Stimulated activated naive CD8-positive, alpha-beta T cell treated with anti-CD3 and anti-CD28 coated beads, Interleukin-15, amount 100 ng/mL, for 72 hours (primary cell): ENCODE measurements at regions not wholly inside any gene's neighbourhood (a gene's known extent, or its start where the extent isn't known, plus 50 kb on each side); places are given as distances from the start of the nearest gene placed in this dataset.

Experiments
- ATAC-seq: fragments of 150-1000 bp; cut with Tn5 transposase; 2 replicates; pipeline ENCODE4 v1.10.0; 2021; ENCODE audit warnings: mild to moderate bottlenecking, moderate library complexity
- DNase-seq, 2 donors: peaks; one replicate each; pipeline ENCODE4 v3.0.0; 2021 to 2022
- H3K27ac Mint-ChIP-seq, 2 donors: one replicate each; pipeline ENCODE4 v1.8.0; 2022; ENCODE audit warnings: mild to moderate bottlenecking in 2 of 2, mixed read lengths in 2 of 2, moderate library complexity in 2 of 2
- H3K27me3 Mint-ChIP-seq: one replicate; pipeline ENCODE4 v1.8.0; 2022; ENCODE audit warnings: mixed read lengths
- H3K4me1 Mint-ChIP-seq: one replicate; pipeline ENCODE4 v1.8.0; 2022; ENCODE audit warnings: mild to moderate bottlenecking, mixed read lengths
- H3K4me3 Mint-ChIP-seq, 2 donors: one replicate each; pipeline ENCODE4 v1.8.0; 2022; ENCODE audit warnings: mild to moderate bottlenecking in 2 of 2, mixed read lengths in 2 of 2, moderate library complexity in 1 of 2
- H3K9me3 Mint-ChIP-seq, 2 donors: one replicate each; pipeline ENCODE4 v1.8.0; 2022; ENCODE audit warnings: mixed read lengths in 2 of 2

GRCh38 chr13:73262862-73263627 lies 204.2 kb downstream of the KLF5 start:
- H3K4me1 Mint-ChIP-seq, result no peaks in the 10 kb centered on the region
- ATAC-seq, result no peak

GRCh38 chr13:73261739-73262216 lies 203.0 kb downstream of the KLF5 start:
- H3K27ac Mint-ChIP-seq, result no peak overlapping the region
- DNase-seq (no peak), ATAC-seq (no peak)
- no peaks in the 10 kb centered on the region for H3K9me3 Mint-ChIP-seq
- no peaks in the 10 kb centered on the region for H3K4me1 Mint-ChIP-seq
- H3K27me3 Mint-ChIP-seq, result peaks cover 9% of the 10 kb centered on the region
- H3K4me3 Mint-ChIP-seq, result no peak overlapping the region

More at GRCh38 chr13:73262862-73263627, 204.2 kb downstream of the KLF5 start:
- Mint-ChIP-seq H3K4me3 (no peak overlapping the region), H3K27ac (no peak overlapping the region), H3K9me3 (no peaks in the 10 kb centered on the region), H3K27me3 (peaks cover 3% of the 10 kb centered on the region)
- DNase-seq, result no peak

- peaks cover 9% of the 10 kb centered on the region for H3K27me3 Mint-ChIP-seq
- H3K9me3 Mint-ChIP-seq, result no peaks in the 10 kb centered on the region
- no peak overlapping the region for H3K27ac Mint-ChIP-seq
- DNase-seq, result no peak
- H3K4me3 Mint-ChIP-seq, result no peak overlapping the region
- ATAC-seq, result no peak
- H3K4me1 Mint-ChIP-seq, result no peaks in the 10 kb centered on the region
Measured at GRCh38 chr13:73259061-73260017, 200.5 kb downstream of the KLF5 start.

- Mint-ChIP-seq H3K27ac (no peak overlapping the region), H3K27me3 (peaks cover 9% of the 10 kb centered on the region), H3K4me1 (no peaks in the 10 kb centered on the region), H3K4me3 (no peak overlapping the region), H3K9me3 (no peaks in the 10 kb centered on the region)
- ATAC-seq (no peak), DNase-seq (no peak)
Measured at GRCh38 chr13:73258406-73258805, 199.6 kb downstream of the KLF5 start.

GRCh38 chr13:73254827-73255226 lies 196.0 kb downstream of the KLF5 start:
- ATAC-seq, result no peak
- no peak for DNase-seq
- Mint-ChIP-seq H3K27me3 (peaks cover 9% of the 10 kb centered on the region), H3K4me3 (no peak overlapping the region), H3K27ac (no peak overlapping the region), H3K9me3 (no peaks in the 10 kb centered on the region), H3K4me1 (no peaks in the 10 kb centered on the region)

GRCh38 chr13:73251626-73252265 lies 192.9 kb downstream of the KLF5 start:
- no peaks in the 10 kb centered on the region for H3K27me3 Mint-ChIP-seq
- no peaks in the 10 kb centered on the region for H3K9me3 Mint-ChIP-seq
- H3K4me3 Mint-ChIP-seq, result no peak overlapping the region
- H3K4me1 Mint-ChIP-seq, result no peaks in the 10 kb centered on the region
- ATAC-seq (no peak), DNase-seq (no peak)
- H3K27ac Mint-ChIP-seq, result no peak overlapping the region

GRCh38 chr13:73250061-73250460 lies 191.3 kb downstream of the KLF5 start:
- no peak for DNase-seq
- Mint-ChIP-seq H3K27ac (no peak overlapping the region), H3K9me3 (no peaks in the 10 kb centered on the region), H3K4me1 (no peaks in the 10 kb centered on the region), H3K4me3 (no peak overlapping the region), H3K27me3 (no peaks in the 10 kb centered on the region)
- ATAC-seq, result no peak

- no peaks in the 10 kb centered on the region for H3K4me1 Mint-ChIP-seq
- no peak overlapping the region for H3K27ac Mint-ChIP-seq
- ATAC-seq (no peak), DNase-seq (no peak)
- no peaks in the 10 kb centered on the region for H3K27me3 Mint-ChIP-seq
- no peaks in the 10 kb centered on the region for H3K9me3 Mint-ChIP-seq
- no peak overlapping the region for H3K4me3 Mint-ChIP-seq
Measured at GRCh38 chr13:73248711-73249580, 190.1 kb downstream of the KLF5 start.

- DNase-seq, result no peak
- Mint-ChIP-seq H3K9me3 (no peaks in the 10 kb centered on the region), H3K4me1 (no peaks in the 10 kb centered on the region), H3K27me3 (no peaks in the 10 kb centered on the region), H3K4me3 (no peak overlapping the region), H3K27ac (no peak overlapping the region)
- ATAC-seq, result no peak
Measured at GRCh38 chr13:73248154-73248553, 189.3 kb downstream of the KLF5 start.

GRCh38 chr13:73245246-73245645 lies 186.4 kb downstream of the KLF5 start:
- ATAC-seq (no peak), DNase-seq (no peak)
- Mint-ChIP-seq H3K27me3 (no peaks in the 10 kb centered on the region), H3K9me3 (no peaks in the 10 kb centered on the region), H3K4me1 (peaks cover 1% of the 10 kb centered on the region), H3K27ac (no peak overlapping the region), H3K4me3 (no peak overlapping the region)

GRCh38 chr13:73244467-73244866 lies 185.7 kb downstream of the KLF5 start:
- H3K4me3 Mint-ChIP-seq, result no peak overlapping the region
- H3K27ac Mint-ChIP-seq, result no peak overlapping the region
- no peak for ATAC-seq

GRCh38 chr13:73242515-73243015 lies 183.8 kb downstream of the KLF5 start:
- ATAC-seq (no peak), DNase-seq (no peak)
- Mint-ChIP-seq H3K27ac (no peak overlapping the region), H3K27me3 (no peaks in the 10 kb centered on the region), H3K9me3 (no peaks in the 10 kb centered on the region), H3K4me1 (peaks cover 5% of the 10 kb centered on the region), H3K4me3 (no peak overlapping the region)

More at GRCh38 chr13:73244467-73244866, 185.7 kb downstream of the KLF5 start:
- DNase-seq, result no peak
- no peaks in the 10 kb centered on the region for H3K27me3 Mint-ChIP-seq
- no peaks in the 10 kb centered on the region for H3K9me3 Mint-ChIP-seq
- H3K4me1 Mint-ChIP-seq, result peaks cover 5% of the 10 kb centered on the region

- Mint-ChIP-seq H3K27ac (no peak overlapping the region), H3K4me1 (peaks cover 5% of the 10 kb centered on the region), H3K9me3 (no peaks in the 10 kb centered on the region), H3K27me3 (no peaks in the 10 kb centered on the region), H3K4me3 (no peak overlapping the region)
- ATAC-seq (no peak), DNase-seq (no peak)
Measured at GRCh38 chr13:73240193-73240592, 181.4 kb downstream of the KLF5 start.

GRCh38 chr13:73235385-73235784 lies 176.6 kb downstream of the KLF5 start:
- ATAC-seq (no peak), DNase-seq (no peak)
- H3K4me1 Mint-ChIP-seq, result peaks cover 13% of the 10 kb centered on the region
- no peaks in the 10 kb centered on the region for H3K9me3 Mint-ChIP-seq
- H3K27me3 Mint-ChIP-seq, result no peaks in the 10 kb centered on the region
- no peak overlapping the region for H3K4me3 Mint-ChIP-seq
- no peak overlapping the region for H3K27ac Mint-ChIP-seq

- Mint-ChIP-seq H3K27me3 (peaks cover 13% of the 10 kb centered on the region), H3K4me1 (peaks cover 37% of the 10 kb centered on the region), H3K27ac (no peak overlapping the region), H3K4me3 (no peak overlapping the region), H3K9me3 (no peaks in the 10 kb centered on the region)
- DNase-seq (no peak), ATAC-seq (no peak)
Measured at GRCh38 chr13:73231471-73231870, 172.7 kb downstream of the KLF5 start.
